Astrocyte (in vitro differentiated cells and primary cell): ENCODE measurements at regions not wholly inside any gene's neighbourhood (a gene's known extent, or its start where the extent isn't known, plus 50 kb on each side); places are given as distances from the start of the nearest gene placed in this dataset.

Experiments
- DNase-seq: peaks from one replicate; pipeline ENCODE4 v3.0.0-alpha.2; 2010; ENCODE audit warnings: low read depth
- FAIRE-seq: peaks from 2 replicates; lab custom pipeline; 2011; peaks lifted over from hg19 to GRCh38; lab: Jason Lieb, UNC
- H2AFZ ChIP-seq: 2 replicates; pipeline ENCODE4 v1.6.0; 2012; ENCODE audit warnings: low read depth, low read length, inconsistent platforms
- H3K27ac ChIP-seq: 2 replicates; pipeline ENCODE4 v1.5.1; 2011; ENCODE audit warnings: low read depth, low read length, inconsistent platforms
- H3K27me3 ChIP-seq: 2 replicates; pipeline ENCODE4 v1.6.0; 2011; ENCODE audit warnings: low read length, inconsistent platforms; ENCODE audit not compliant: insufficient read depth
- H3K36me3 ChIP-seq: 2 replicates; pipeline ENCODE4 v1.5.1; 2011; ENCODE audit warnings: low read length, inconsistent platforms; ENCODE audit not compliant: insufficient read depth
- H3K4me1 ChIP-seq: 2 replicates; pipeline ENCODE4 v1.5.1; 2011; ENCODE audit warnings: low read length, inconsistent platforms; ENCODE audit not compliant: insufficient read depth
- H3K4me2 ChIP-seq: 2 replicates; pipeline ENCODE4 v1.6.0; 2012; ENCODE audit warnings: low read length, inconsistent platforms
- H3K4me3 ChIP-seq: 2 replicates; pipeline ENCODE4 v1.5.1; 2011; ENCODE audit warnings: low read depth, mild to moderate bottlenecking, low read length, inconsistent platforms; ENCODE audit not compliant: insufficient read depth
- H3K79me2 ChIP-seq: 2 replicates; pipeline ENCODE4 v1.6.0; 2012; ENCODE audit warnings: mild to moderate bottlenecking, low read length, inconsistent platforms; ENCODE audit not compliant: insufficient read depth
- H3K9ac ChIP-seq: 2 replicates; pipeline ENCODE4 v1.6.0; 2012; ENCODE audit warnings: mild to moderate bottlenecking, low read length, inconsistent platforms
- H3K9me3 ChIP-seq: 2 replicates; pipeline ENCODE4 v1.5.1; 2012; ENCODE audit warnings: low read depth, mild to moderate bottlenecking, low read length, inconsistent platforms; ENCODE audit not compliant: insufficient read depth
- H4K20me1 ChIP-seq: 2 replicates; pipeline ENCODE4 v1.6.0; 2012; ENCODE audit warnings: low read length, inconsistent platforms; ENCODE audit not compliant: insufficient read depth
- H3K27ac Mint-ChIP-seq: one replicate; pipeline ENCODE4 v1.8.0; 2021; ENCODE audit warnings: mild to moderate bottlenecking, mixed read lengths; ENCODE audit not compliant: unreplicated experiment
- H3K27me3 Mint-ChIP-seq: one replicate; pipeline ENCODE4 v1.8.0; 2021; ENCODE audit warnings: low read depth, mixed read lengths; ENCODE audit not compliant: unreplicated experiment
- H3K36me3 Mint-ChIP-seq: one replicate; pipeline ENCODE4 v1.8.0; 2021; ENCODE audit warnings: low read depth, mixed read lengths; ENCODE audit not compliant: unreplicated experiment
- H3K4me1 Mint-ChIP-seq: one replicate; pipeline ENCODE4 v1.8.0; 2021; ENCODE audit warnings: low read depth, mixed read lengths; ENCODE audit not compliant: unreplicated experiment
- H3K4me3 Mint-ChIP-seq: one replicate; pipeline ENCODE4 v1.8.0; 2021; ENCODE audit warnings: mild to moderate bottlenecking, moderate library complexity, mixed read lengths; ENCODE audit not compliant: unreplicated experiment
- H3K9me3 Mint-ChIP-seq: one replicate; pipeline ENCODE4 v1.8.0; 2021; ENCODE audit warnings: mild to moderate bottlenecking, mixed read lengths; ENCODE audit not compliant: unreplicated experiment
- CTCF ChIP-seq: IDR thresholded peaks from 2 replicates; pipeline ENCODE4 v1.5.1; 2011; ENCODE audit warnings: low read depth, mild to moderate bottlenecking, inconsistent platforms, low read length, moderate library complexity; ENCODE audit not compliant: insufficient read depth
- EZH2 ChIP-seq: IDR thresholded peaks from 2 replicates; pipeline ENCODE4 v1.6.1; 2012; ENCODE audit warnings: mild to moderate bottlenecking, low read length, inconsistent platforms; ENCODE audit not compliant: insufficient read depth

- Mint-ChIP-seq H3K27ac (no peak overlapping the region), H3K4me3 (no peak overlapping the region), H3K9me3 (peaks cover 3% of the 10 kb centered on the region), H3K27me3 (no peaks in the 10 kb centered on the region), H3K4me1 (no peaks in the 10 kb centered on the region), H3K36me3 (no peaks in the 10 kb centered on the region)
- Histone ChIP-seq H3K4me3 (no peak overlapping the region), H3K9me3 (peaks cover 3% of the 10 kb centered on the region), H2AFZ (no peak overlapping the region), H3K27me3 (no peaks in the 10 kb centered on the region), H4K20me1 (no peaks in the 10 kb centered on the region), H3K79me2 (no peaks in the 10 kb centered on the region), H3K27ac (no peak overlapping the region), H3K4me1 (no peaks in the 10 kb centered on the region), H3K4me2 (no peak overlapping the region), H3K9ac (no peak overlapping the region), H3K36me3 (no peaks in the 10 kb centered on the region)
- no peak for FAIRE-seq
- TF ChIP-seq CTCF (no peak), EZH2 (no peak)
- DNase-seq, result no peak
Measured at GRCh38 chr11:96469776-96470175, 80.0 kb downstream of the JRKL start.

- H3K27me3 ChIP-seq, result no peaks in the 10 kb centered on the region
- H3K4me1 Mint-ChIP-seq, result no peaks in the 10 kb centered on the region
- H3K9me3 Mint-ChIP-seq, result peaks cover 6% of the 10 kb centered on the region
- no peak for TF ChIP-seq EZH2
- TF ChIP-seq CTCF, result no peak
- DNase-seq, result no peak
- H3K9ac ChIP-seq, result no peak overlapping the region
- H3K4me3 Mint-ChIP-seq, result no peak overlapping the region
- no peaks in the 10 kb centered on the region for H4K20me1 ChIP-seq
- no peak overlapping the region for H3K27ac Mint-ChIP-seq
- H2AFZ ChIP-seq, result no peak overlapping the region
- no peak overlapping the region for H3K27ac ChIP-seq
- no peaks in the 10 kb centered on the region for H3K36me3 ChIP-seq
- H3K9me3 ChIP-seq, result peaks cover 3% of the 10 kb centered on the region
- H3K36me3 Mint-ChIP-seq, result no peaks in the 10 kb centered on the region
- no peaks in the 10 kb centered on the region for H3K27me3 Mint-ChIP-seq
- no peak for FAIRE-seq
- no peak overlapping the region for H3K4me2 ChIP-seq
- H3K4me3 ChIP-seq, result no peak overlapping the region
- H3K4me1 ChIP-seq, result no peaks in the 10 kb centered on the region
- H3K79me2 ChIP-seq, result no peaks in the 10 kb centered on the region
Measured at GRCh38 chr11:96470521-96470920, 80.7 kb downstream of the JRKL start.

DNA sequence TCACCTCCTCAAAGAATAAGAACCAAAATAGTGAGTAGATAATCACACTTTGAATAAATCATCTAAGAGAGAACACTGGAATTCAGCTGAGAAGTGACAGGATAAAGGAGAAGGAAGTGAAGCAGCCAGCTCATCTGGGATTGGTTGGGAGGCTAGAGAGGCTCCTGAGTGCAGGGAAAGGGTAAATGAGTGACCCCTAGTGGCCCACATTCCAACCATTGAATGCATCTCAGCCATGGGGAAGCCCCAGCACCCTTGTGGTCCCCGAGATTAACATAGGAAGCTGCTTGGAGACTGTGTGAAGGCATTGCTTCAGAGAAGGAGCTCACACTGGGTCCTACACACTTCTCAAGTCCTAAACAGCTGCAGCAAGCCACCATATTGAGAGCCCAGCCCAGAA lies 82.3 kb downstream of the JRKL start:
- H3K27ac Mint-ChIP-seq, result no peak overlapping the region
- no peaks in the 10 kb centered on the region for H3K27me3 Mint-ChIP-seq
- TF ChIP-seq EZH2, result no peak
- no peak for TF ChIP-seq CTCF
- Histone ChIP-seq H3K27ac (no peak overlapping the region), H4K20me1 (no peaks in the 10 kb centered on the region), H3K4me3 (no peak overlapping the region), H3K36me3 (no peaks in the 10 kb centered on the region), H3K27me3 (no peaks in the 10 kb centered on the region), H3K4me1 (no peaks in the 10 kb centered on the region), H3K4me2 (no peak overlapping the region), H3K9ac (no peak overlapping the region), H2AFZ (no peak overlapping the region), H3K9me3 (peaks cover 3% of the 10 kb centered on the region), H3K79me2 (no peaks in the 10 kb centered on the region)
- FAIRE-seq (no peak), DNase-seq (no peak)
- H3K4me1 Mint-ChIP-seq, result no peaks in the 10 kb centered on the region
- no peaks in the 10 kb centered on the region for H3K36me3 Mint-ChIP-seq
- no peak overlapping the region for H3K4me3 Mint-ChIP-seq
- H3K9me3 Mint-ChIP-seq, result peaks cover 6% of the 10 kb centered on the region
